Esophagus squamous epithelium (tissue), 4 donors: ENCODE measurements at regions not wholly inside any gene's neighbourhood (a gene's known extent, or its start where the extent isn't known, plus 50 kb on each side); places are given as distances from the start of the nearest gene placed in this dataset.

Experiments used
- POLR2A ChIP-seq, 4 donors: fragments of 450-650 bp; IDR thresholded peaks; one replicate each; pipeline ENCODE4 v1.6.1; 2017; ENCODE audit warnings: antibody characterized with exemption in 4 of 4, mild to moderate bottlenecking in 4 of 4, moderate library complexity in 3 of 4
- TF ChIP-seq, protein P1 (sequence below), 6 experiments: fragments of 450-650 bp in 4 of 6; fragments of 200-600 bp in 2 of 6; sonication (generic) in 2 of 6; IDR thresholded peaks; one replicate each; pipeline ENCODE4 v1.5.1; 2016 to 2019; ENCODE audit warnings: antibody characterized with exemption in 6 of 6, mild to moderate bottlenecking in 4 of 6, moderate library complexity in 4 of 6

DNA sequence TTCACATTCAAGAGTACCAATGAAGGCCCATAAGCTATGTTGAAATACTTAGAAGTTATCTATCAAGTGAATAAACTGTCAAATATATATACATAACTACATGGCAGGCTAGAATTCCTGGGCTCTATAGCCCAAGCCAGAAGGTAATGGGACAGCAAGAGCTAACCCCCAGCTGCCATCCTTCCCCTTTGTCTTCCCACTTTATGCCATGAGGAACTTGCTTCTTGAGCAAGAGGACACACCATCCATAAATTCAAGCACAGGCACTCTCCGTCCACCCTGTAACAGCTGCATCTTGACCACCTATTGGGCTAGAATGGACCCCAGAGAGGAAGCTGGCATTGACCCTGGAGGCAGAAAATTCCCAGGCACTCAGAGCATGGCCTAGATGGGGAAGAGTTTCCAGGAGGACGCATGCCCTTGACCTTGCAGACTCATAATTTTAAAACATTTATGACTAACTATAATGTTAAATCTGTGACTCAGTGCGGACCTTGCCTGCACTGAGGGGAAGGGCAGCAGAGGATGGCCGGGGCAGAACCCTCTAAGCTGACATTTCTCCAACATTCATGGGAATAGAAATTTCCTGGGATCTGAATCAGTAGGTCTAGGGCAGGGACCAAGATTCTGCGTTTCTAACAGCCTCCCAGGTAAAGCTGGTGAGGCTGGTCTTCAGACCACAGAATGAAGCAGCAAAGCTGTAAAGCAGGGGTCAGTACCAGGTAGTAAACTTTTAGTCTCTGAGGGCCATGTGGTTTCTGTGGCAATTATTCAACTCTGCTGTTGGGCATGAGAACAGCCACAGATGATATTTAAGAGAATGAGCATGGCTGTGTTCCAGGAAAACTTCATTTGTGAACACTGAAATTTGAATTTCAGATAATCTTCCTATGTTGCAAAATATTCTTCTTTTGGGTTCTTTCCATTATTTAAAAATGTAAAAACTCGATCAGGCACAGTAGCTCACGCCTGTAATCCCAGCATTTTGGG, 71.4 kb upstream of the CLDN10 start:
- TF ChIP-seq, protein P1, sequence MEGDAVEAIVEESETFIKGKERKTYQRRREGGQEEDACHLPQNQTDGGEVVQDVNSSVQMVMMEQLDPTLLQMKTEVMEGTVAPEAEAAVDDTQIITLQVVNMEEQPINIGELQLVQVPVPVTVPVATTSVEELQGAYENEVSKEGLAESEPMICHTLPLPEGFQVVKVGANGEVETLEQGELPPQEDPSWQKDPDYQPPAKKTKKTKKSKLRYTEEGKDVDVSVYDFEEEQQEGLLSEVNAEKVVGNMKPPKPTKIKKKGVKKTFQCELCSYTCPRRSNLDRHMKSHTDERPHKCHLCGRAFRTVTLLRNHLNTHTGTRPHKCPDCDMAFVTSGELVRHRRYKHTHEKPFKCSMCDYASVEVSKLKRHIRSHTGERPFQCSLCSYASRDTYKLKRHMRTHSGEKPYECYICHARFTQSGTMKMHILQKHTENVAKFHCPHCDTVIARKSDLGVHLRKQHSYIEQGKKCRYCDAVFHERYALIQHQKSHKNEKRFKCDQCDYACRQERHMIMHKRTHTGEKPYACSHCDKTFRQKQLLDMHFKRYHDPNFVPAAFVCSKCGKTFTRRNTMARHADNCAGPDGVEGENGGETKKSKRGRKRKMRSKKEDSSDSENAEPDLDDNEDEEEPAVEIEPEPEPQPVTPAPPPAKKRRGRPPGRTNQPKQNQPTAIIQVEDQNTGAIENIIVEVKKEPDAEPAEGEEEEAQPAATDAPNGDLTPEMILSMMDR (IDR thresholded peaks at IDR 0.05), result no peak
- no peak for TF ChIP-seq POLR2A (IDR thresholded peaks at IDR 0.05)
